ENCODE measurements at regions not wholly inside any gene's neighbourhood (a gene's known extent, or its start where the extent isn't known, plus 50 kb on each side); places are given as distances from the start of the nearest gene placed in this dataset.

GRCh38 chr12:76220980-76221379, 127.2 kb downstream of the BBS10 start:
- H3K27me3 ChIP-seq, result no peaks in the 10 kb centered on the region
- no peaks in the 10 kb centered on the region for H3K4me1 ChIP-seq
- H3K9me3 ChIP-seq, result no peaks in the 10 kb centered on the region
- TF ChIP-seq CTCF (IDR thresholded peaks at IDR 0.05 in 4 of 5, conservative IDR thresholded peaks at IDR 0.05 in 1 of 5) (no peak), POLR2A (IDR thresholded peaks at IDR 0.05) (no peak)
- intact Hi-C loops (cut with DNase I; ENCODE audit: low total_unique reads), result no loop called here
- DNase-seq, result no peak
- in situ Hi-C loops (cut with MboI; ENCODE audit: low sequenced_read_pairs in 4 of 4), result no loop called here
- H3K4me3 ChIP-seq, result no peak overlapping the region
- no peak for ATAC-seq
- H3K27ac ChIP-seq, result no peak overlapping the region
- H3K36me3 ChIP-seq, result no peaks in the 10 kb centered on the region

GRCh38 chr12:76219806-76220205, 128.4 kb downstream of the BBS10 start:
- Histone ChIP-seq H3K9me3 (no peaks in the 10 kb centered on the region), H3K4me3 (no peak overlapping the region), H3K4me1 (no peaks in the 10 kb centered on the region), H3K27ac (no peak overlapping the region), H3K27me3 (no peaks in the 10 kb centered on the region), H3K36me3 (no peaks in the 10 kb centered on the region)
- TF ChIP-seq POLR2A (IDR thresholded peaks at IDR 0.05) (no peak), CTCF (IDR thresholded peaks at IDR 0.05 in 4 of 5, conservative IDR thresholded peaks at IDR 0.05 in 1 of 5) (no peak)
- ATAC-seq, result no peak
- DNase-seq, result no peak
- intact Hi-C loops (cut with DNase I; ENCODE audit: low total_unique reads) (no loop called here), in situ Hi-C loops (cut with MboI; ENCODE audit: low sequenced_read_pairs in 4 of 4) (no loop called here)

GRCh38 chr12:76216585-76217472, 131.4 kb downstream of the BBS10 start:
- ATAC-seq (no peak), DNase-seq (no peak)
- Histone ChIP-seq H3K4me3 (no peak overlapping the region), H3K36me3 (no peaks in the 10 kb centered on the region), H3K27ac (no peak overlapping the region), H3K27me3 (no peaks in the 10 kb centered on the region), H3K9me3 (no peaks in the 10 kb centered on the region), H3K4me1 (no peaks in the 10 kb centered on the region)
- in situ Hi-C loops (cut with MboI; ENCODE audit: low sequenced_read_pairs in 4 of 4), result no loop called here
- intact Hi-C loops (cut with DNase I; ENCODE audit: low total_unique reads), result no loop called here
- TF ChIP-seq POLR2A (IDR thresholded peaks at IDR 0.05) (no peak), CTCF (IDR thresholded peaks at IDR 0.05 in 4 of 5, conservative IDR thresholded peaks at IDR 0.05 in 1 of 5) (no peak)

- H3K4me1 ChIP-seq, result no peaks in the 10 kb centered on the region
- H3K27ac ChIP-seq, result no peak overlapping the region
- H3K4me3 ChIP-seq, result no peak overlapping the region
- no peaks in the 10 kb centered on the region for H3K9me3 ChIP-seq
- H3K36me3 ChIP-seq, result no peaks in the 10 kb centered on the region
- in situ Hi-C loops (cut with MboI; ENCODE audit: low sequenced_read_pairs in 4 of 4) (no loop called here), intact Hi-C loops (cut with DNase I; ENCODE audit: low total_unique reads) (no loop called here)
- TF ChIP-seq POLR2A (IDR thresholded peaks at IDR 0.05), result no peak
- TF ChIP-seq CTCF (IDR thresholded peaks at IDR 0.05 in 4 of 5, conservative IDR thresholded peaks at IDR 0.05 in 1 of 5), result no peak
- ATAC-seq, result no peak
- DNase-seq, result no peak
- no peaks in the 10 kb centered on the region for H3K27me3 ChIP-seq
Measured at GRCh38 chr12:76208129-76208528, 123.6 kb upstream of the NAP1L1 start.

Measured in gastrocnemius medialis (tissue), 4 donors.